GM12892 (cell line): ENCODE measurements at regions not wholly inside any gene's neighbourhood (a gene's known extent, or its start where the extent isn't known, plus 50 kb on each side); places are given as distances from the start of the nearest gene placed in this dataset.

Experiments
- POLR2A ChIP-seq: IDR thresholded peaks from 2 replicates; pipeline ENCODE4 v1.6.1; 2011; ENCODE audit warnings: low read depth, low read length, control low read depth
- POLR2AphosphoS5 ChIP-seq: IDR thresholded peaks from 2 replicates; pipeline ENCODE4 v1.6.1; 2011; ENCODE audit warnings: low read depth, low read length, control low read depth

GRCh38 chr14:100438271-100438670 lies 115.1 kb downstream of the SLC25A47 start:
- TF ChIP-seq POLR2AphosphoS5 (no peak), POLR2A (no peak)
